ENCODE measurements at regions not wholly inside any gene's neighbourhood (a gene's known extent, or its start where the extent isn't known, plus 50 kb on each side); places are given as distances from the start of the nearest gene placed in this dataset.
A peak's percentile ranks its signal among the peaks of the same experiment; 100 is the strongest.

DNA sequence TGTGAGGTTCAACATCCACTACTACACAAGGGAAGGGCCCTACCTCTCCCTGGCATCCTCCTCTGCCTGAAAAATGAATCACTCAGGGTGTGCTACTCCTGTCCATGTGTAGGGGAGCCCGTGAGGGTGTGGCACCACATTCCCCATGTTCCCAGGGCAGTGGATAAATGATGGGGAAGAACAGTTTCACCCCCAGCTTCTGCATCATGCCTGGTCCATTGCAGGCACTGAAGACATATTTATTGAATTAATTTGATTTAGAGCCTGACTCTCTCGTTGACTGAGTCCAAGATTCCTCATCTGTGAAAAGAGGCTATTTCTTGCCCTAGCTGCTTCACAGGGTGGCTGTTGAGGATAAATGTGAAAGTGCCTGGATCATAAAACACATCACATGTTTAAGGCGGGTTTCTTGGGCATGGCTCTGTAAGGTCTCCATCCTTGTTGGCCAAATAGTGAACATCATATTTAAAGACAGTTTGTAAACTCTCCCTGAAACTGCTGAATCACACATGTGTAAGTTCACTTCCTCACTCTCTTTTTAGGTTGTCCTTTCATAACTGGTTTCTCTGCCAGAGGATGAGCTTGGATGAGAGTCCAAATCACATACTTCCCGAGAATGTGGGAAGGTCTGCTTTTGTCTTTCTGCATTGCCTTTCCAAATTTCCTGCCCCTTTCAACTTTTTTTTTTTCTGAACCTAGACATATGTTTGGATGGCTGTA lies 79.7 kb upstream of the FYN start:
- ATAC-seq (ENCODE audit: poor library complexity) (no peak), DNase-seq (no peak)
- intact Hi-C loops (cut with DNase I), result no loop called here

DNA sequence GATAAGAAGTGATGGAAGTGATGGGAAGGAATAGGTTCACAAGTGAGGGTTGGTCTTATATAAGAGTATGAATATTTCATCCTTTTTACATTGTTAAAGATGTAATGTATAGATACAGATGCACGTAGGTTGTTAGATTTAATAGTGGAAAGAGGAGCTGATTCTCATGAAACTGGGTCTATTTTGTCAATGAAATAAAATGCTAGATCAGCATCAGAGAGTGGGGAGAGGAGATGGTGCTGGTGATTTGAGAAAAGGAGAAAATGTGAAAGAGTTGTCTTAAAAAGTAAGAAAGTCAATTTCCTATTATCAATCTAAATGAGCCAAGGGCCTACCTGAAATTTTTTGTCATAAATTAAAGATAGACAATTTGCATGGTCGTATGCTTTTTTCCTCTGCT lies 82.8 kb upstream of the FYN start:
- ATAC-seq (ENCODE audit: poor library complexity), result no peak
- no peak for DNase-seq
- intact Hi-C loops (cut with DNase I), result no loop called here

DNA sequence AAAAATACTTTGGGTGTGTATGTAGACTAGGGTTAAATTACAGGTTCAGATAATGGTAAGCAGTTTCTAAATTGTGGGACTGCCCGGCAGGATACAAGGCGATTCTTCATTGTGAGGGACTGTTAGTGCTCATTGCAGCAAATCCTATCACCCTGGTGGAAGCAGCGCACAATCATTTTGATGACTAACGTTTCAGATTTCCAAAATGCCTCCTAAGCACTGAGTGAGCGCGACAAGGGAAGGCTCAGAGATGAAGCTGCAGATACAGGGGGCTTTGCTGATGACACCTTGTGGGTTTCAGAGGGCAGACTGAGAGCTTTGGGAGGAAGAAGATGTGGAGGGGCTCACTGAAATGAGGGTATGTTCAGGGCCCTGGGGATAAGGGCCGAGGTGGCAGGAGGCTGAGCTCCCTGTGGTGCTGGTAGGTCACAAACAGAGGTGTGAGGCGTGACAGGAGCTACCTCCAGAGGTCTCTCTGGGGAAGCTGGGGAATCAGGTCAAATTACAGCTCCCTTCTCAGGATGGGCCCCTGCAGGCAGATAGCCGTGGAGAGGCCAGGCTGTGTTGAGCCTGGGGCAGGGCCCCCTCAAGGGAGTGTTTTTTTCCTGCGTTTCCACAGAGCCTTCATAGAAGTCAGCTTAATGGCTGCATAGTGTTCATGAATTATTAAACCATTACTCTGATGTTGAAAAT lies 84.5 kb upstream of the FYN start:
- intact Hi-C loops (cut with DNase I), result no loop called here
- ATAC-seq (ENCODE audit: poor library complexity) (no peak), DNase-seq (no peak)

DNA sequence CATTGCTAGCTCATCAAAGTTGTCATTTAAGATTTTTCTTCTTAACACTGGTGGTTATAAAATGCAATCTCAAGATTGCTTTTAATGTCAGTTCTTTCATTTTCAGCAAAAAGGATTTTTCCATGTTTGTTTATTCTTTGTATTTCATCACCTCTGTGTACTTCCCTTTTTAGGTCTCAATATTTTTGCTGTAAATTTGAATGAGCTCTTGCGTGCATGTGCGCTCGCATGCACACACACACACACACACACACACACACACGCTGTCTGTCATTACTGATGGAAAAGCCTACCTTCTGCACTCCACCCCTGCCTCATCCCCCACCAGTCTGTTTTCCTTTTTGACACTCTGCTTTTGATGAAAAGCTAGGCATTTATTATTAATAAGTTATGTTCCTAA lies 85.3 kb upstream of the FYN start:
- no peak for ATAC-seq (ENCODE audit: poor library complexity)
- no peak for DNase-seq
- intact Hi-C loops (cut with DNase I), result no loop called here

DNA sequence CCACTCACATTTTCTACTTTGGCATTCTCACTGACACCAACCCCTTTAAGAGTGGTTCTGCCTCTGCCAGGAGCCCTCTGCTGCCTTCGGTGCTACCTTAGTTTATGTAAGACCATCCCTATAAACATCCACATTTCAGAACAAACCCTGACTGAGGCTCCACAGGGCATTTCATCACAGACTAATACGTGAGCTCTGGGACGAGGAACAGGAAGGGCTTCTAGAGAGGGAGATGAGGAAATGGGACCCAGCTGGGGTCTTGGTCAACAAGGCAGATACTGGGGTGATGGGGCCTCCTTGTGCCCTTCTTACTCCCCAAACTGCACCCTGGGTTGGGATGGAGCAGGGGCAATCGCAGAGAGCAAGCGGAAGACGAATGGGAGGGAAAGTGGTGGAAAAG lies 86.5 kb upstream of the FYN start:
- intact Hi-C loops (cut with DNase I), result no loop called here
- no peak for ATAC-seq (ENCODE audit: poor library complexity)
- DNase-seq, result no peak

DNA sequence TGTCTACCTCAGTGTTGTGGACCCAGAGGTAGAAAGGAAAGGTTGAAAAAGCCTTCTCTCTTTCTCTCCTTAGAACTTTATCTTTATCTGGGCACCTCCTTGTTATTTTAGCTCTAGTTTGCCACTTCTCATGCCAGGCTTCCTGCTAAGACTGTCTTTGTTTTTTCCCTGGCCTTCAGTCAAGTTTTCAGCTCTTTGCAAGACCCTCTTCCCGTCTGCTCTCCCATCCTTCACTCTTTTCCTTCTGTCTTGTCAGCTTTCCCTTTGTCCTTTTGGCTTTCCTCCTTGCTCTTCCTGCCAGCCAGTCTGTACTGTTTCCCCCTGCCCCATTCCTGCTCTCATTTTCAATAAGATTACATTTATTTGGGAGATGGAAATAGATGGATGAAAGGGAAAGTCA lies 86.8 kb upstream of the CCN6 start:
- intact Hi-C loops (cut with DNase I), result no loop called here
- ATAC-seq (ENCODE audit: poor library complexity), result no peak
- DNase-seq, result no peak

DNA sequence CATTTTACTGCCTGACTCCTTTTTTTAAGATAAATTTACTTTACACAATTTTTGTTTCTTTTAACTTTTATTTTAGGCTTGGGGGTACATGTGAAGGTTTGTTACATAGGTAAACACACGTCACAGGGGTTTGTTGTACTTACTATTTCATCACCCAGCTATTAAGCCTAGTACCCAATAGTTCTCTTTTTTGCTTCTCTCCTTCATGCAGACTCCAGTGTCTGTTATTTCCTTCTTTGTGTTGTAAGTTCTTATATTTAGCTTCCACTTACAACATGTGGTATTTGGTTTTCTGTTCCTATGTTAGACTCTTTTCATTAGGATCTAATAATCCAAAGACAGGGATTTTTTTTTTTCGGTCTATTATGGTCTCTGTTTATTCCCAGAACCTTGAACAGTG lies 83.5 kb upstream of the CCN6 start:
- ATAC-seq (ENCODE audit: poor library complexity), result no peak
- intact Hi-C loops (cut with DNase I), result no loop called here
- no peak for DNase-seq

DNA sequence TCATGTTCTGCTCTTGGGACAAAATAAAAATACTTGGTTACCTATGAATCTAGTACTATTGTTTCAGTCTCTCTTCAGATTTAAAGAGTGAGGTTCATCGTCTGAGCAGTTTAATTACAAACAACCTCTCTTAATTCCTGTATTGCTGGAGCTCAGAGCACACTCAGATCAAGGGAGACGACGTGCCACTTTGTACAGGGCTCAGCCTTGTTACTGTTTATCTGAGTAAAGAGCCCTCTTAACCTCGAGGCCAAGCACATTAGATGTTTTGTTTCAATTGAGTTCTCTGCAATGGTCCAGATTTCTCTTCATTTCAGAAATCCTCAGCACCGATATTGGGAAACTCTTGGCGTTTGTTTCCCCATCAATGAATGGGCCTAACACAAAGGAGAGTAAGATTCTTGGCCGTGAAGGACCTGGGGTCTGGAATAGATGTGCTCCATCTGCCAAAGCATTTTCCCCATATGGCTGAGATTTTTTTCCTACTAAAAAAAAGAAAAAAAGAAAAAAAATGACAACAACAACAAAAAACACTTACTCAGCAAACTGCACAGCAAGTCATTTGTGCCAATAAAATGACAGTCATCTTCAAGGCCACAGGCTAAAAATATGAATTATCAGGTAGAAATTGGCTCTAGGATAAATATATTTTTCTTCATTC lies 82.6 kb upstream of the CCN6 start:
- intact Hi-C loops (cut with DNase I), result no loop called here
- DNase-seq (no peak), ATAC-seq (ENCODE audit: poor library complexity) (no peak)

DNA sequence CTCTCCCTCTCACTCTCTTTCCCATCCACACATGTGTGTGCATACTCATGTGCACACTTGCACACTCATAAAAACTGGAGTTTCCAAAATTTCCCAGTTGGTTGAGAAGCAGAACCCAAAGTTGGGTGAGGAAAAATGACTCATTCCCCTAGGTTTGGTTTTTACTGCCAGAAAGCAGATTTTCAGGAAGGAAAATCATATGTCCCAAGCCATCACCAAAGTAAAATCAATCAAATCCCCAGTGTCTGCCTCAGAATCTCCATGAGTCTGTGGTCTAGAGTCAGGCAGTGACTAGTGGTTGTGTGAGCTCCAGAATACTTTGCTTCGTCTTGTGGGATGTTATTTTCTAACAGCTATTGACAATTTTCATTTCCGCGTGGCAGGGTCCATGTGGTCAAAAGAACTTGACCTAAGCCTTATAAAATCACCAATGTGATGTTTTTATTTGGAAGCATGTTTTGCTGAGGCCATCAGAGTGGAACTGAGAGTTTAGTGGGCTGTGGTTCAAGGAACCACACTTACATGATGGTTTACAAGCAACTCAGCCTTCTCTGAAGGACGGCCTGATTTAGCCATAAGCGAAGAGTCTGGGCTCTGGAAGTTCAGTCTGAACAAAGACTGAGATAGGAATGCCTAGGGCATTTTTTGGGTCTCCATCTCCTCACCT lies 81.9 kb upstream of the CCN6 start:
- no peak for DNase-seq
- intact Hi-C loops (cut with DNase I), result no loop called here
- no peak for ATAC-seq (ENCODE audit: poor library complexity)

DNA sequence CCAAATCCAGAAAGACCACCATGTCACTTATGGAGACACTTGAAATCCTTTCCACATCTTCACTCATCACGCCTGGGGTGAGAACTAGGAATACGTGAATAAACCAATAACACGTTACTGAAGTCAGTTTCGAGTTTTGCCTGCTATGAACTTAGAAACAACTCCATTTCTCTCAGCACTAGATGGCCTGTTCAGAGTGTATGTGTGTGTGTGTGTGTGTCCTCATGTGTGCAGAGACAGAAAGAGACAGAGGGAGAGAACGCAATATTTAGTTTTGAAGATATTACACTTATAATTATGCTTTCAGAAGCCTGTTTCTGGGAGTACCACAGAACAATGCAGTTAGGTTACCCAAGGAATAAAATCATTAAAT lies 81.2 kb upstream of the CCN6 start:
- intact Hi-C loops (cut with DNase I), result no loop called here

DNA sequence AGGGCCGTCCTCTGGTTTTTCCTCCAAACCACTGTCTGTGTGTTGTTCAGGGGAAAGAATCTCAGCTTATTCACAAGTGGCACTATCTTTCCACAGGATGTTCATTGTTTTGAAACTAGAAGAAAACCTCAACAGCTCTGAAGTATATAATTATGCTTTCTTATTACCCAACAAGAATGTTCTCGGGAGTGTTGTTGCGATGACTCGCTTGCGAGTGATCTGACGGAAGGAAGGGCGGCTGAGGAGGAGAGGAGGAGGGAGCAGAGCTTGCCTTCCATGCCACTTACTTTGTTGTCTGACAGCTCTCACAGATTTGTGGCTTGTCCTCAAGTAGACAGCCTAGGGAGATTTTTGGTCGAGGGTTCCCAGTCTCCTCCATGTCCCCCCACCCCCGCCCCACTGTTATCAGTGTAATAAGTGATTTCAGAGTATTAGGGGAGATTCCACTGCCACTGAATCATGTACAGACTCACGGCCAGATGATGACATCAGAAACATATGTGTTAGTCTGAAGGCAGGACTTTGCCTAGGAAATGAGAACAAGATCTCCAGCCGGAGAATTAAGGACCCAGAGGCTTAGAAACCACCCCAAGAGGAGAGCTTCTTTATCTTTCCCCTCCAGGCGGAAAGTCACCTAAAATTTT lies 80.7 kb upstream of the CCN6 start:
- DNase-seq, result peak; percentile 63
- intact Hi-C loops (cut with DNase I), result no loop called here
- peak; percentile 88 for ATAC-seq (ENCODE audit: poor library complexity)

More for the DNA sequence above, 81.2 kb upstream of the CCN6 start:
- ATAC-seq (ENCODE audit: poor library complexity) (peak; percentile 9), DNase-seq (no peak)

DNA sequence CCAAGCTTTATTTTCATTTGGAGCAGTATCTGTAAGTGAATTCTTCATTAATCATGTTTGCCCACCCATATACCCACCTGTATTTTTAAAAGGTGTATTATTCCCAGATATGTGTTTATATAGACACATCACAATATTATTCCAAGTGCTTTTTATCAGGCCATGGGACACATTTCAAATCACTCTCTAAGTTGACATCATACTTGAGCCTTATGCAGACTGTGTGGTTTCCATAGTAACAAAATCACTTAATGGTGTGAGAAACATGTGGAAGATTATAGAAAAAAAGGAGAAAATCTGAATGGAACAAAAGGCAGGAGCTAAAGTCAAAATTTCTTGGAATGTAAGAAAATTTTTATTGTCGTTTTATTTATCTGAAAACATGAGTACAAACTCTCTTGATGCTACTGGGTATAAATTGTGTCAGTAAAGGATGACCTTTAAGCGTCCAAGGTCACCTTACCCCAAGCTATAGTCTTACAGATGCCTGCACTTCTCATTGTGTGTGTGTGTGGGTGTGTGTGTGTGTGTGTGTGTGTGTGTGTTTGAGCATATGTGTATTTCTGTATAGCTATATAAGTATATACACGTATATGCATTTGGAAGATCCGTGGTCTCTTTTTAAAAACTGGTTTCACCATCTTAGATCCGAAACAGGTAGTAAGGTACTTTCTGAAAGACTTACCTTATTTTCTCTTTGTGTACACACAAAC lies 79.8 kb upstream of the CCN6 start:
- intact Hi-C loops (cut with DNase I), result no loop called here
- no peak for ATAC-seq (ENCODE audit: poor library complexity)
- DNase-seq, result no peak

DNA sequence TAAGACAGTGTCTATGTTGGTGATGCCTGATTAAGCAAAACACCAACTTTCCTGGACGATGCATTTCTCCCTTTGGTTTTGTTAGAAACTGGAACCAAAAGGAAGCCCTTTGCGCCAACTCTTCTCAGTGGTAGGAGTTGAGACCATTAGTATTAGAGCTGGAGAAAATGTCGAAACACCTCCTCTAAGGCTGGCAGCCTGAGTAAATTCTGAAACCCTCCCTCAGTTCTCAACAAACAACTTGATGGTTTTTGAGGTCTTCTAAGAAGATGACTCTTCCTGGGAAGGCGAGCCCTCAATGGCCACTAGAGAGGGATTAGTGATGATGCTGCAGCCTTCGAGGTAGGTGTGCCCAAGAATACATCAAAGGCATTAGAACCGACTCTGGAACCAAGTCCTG lies 78.4 kb upstream of the CCN6 start:
- intact Hi-C loops (cut with DNase I), result no loop called here
- no peak for DNase-seq
- ATAC-seq (ENCODE audit: poor library complexity), result no peak

DNA sequence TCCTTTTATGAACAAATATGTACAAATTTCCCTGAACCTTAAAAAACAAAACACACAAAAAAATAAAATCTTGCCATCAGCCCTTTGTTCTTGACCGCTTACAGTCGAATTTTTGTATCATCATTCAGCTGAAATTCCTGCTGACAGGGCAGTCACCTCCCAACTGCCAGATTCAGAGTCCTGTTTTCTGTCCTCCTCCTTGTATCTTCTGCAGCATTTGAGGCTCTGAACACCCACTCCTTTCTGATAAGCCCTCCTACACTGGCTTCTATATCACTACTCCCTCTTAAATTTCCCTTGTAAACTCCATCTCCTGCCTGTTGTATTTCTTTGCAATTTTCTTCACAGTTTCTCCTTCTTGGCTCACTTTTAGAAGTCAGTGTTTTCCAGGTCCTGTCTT lies 77.8 kb upstream of the CCN6 start:
- intact Hi-C loops (cut with DNase I), result no loop called here
- DNase-seq (no peak), ATAC-seq (ENCODE audit: poor library complexity) (no peak)

DNA sequence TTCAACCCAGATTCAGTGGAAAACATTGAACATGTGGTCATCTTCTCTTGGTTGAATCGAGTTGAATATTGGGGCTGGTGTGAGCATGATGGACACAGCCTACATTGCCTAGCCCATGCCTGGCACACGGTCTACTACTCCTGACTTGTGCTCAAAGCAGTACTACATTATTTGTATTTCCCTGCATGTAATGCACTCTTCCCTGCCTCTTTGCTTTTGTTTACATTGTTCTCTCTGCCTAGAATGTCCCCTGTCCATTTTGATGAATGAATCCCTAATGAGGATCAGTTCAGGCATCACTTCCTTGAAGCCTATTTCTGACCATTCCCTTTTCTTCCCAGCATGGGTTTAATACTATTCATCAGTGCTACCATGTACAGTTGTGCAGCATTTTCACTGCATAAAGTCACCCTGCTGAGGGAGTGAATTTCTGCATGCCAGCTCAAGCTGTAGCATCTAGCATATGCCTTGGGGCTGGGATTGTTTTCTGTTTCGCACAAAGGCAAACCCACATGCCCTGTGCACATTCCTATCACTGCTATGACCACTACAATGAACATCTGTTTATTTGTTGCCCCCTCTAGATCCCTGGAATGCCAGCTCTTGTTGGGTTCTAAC lies 75.3 kb upstream of the CCN6 start:
- ATAC-seq (ENCODE audit: poor library complexity), result no peak
- intact Hi-C loops (cut with DNase I), result no loop called here
- DNase-seq, result no peak

DNA sequence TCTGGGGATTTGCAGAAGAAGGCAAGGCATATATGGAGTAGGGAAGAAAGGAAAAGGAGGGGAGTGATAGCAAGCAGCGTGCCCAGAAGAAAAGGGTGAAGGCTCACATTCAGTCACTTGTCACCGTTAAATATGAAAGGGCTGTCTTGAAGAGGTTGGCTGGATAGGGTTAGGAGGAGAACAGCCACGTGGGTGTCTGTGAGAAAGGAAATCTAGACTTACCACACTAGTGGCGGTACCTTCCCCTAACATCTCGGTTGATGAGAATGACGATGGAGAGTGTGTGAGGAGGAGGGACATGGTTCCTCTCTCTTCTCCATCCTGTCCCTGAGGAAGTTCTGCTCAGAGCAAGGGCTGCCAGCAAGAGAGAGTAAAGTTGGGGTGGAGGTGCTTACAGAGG lies 74.3 kb upstream of the CCN6 start:
- ATAC-seq (ENCODE audit: poor library complexity), result no peak
- no peak for DNase-seq
- intact Hi-C loops (cut with DNase I), result no loop called here

DNA sequence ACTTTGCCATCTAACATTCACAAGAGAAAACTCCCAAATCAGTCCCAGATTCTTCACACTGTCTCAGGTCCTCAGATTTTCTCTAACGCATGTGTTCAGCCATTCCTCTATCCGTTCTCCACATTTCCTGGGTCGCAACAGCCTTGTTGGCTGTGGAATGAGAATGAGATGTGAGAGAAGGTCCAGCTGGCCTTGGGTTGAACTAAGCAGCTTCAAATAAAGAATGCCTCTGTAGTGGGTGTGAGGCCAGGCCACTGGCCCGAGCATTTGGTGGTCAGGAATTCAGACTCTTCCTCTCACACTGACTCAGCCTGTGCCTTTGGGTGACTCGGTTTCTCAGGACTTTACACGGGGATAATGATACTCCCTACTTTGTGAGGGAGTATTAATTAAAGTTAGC lies 73.8 kb upstream of the CCN6 start:
- intact Hi-C loops (cut with DNase I), result no loop called here
- DNase-seq, result no peak

More for the DNA sequence above, 73.8 kb upstream of the CCN6 start:
- peak; percentile 76 for ATAC-seq (ENCODE audit: poor library complexity)

All from Right ventricle myocardium superior (tissue), 1 donor.